Esophagus mucosa (tissue), 1 donor: ENCODE measurements at regions not wholly inside any gene's neighbourhood (a gene's known extent, or its start where the extent isn't known, plus 50 kb on each side); places are given as distances from the start of the nearest gene placed in this dataset.

Experiments
- ATAC-seq: fragments of 200-7000 bp; cut with Tn5 transposase; one replicate; pipeline ENCODE4 v1.9.1; 2020
- donor health status: DM: yes; HTN: yes; CAD: no.

- no peak for ATAC-seq
Measured at GRCh38 chr2:6482256-6482655, 383.5 kb downstream of the CMPK2 start.

DNA sequence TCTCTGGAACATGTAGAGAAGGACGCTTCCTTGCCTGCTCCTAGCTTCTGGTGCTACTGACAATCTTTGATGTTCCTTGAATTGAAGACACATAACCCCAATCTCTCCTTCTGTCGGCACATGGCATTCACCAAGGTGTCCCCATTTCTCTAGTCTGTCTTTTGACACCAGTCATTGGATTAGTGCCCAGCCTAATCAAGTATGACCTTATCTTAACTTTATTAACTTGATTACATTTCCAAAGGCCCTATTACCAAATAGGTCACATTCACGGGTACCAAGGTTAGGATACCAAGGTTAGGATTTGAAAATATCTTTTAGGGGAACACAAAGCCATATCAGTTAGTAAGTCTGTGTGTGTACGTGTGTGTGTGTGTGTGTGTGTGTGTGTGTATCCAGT, 377.9 kb downstream of the CMPK2 start:
- ATAC-seq: no peak

DNA sequence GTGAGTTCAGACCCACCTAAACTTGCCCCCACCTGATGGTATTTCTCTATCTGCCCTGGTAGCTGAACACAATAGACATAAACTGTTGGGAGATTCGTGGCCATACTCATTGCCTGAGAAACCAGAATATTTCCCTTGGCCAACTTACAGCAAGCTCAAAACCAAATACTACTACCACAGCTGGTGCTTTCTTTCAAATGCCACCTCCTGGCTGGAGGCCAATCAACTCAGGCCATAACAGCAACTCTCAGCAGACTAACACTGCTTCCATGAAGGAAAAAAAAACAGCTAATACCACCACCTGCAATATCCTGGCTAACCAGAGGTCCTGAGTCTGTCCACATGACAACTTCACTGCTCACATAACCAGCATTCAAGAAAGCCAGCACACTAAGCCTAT, 373.1 kb downstream of the CMPK2 start:
- ATAC-seq: no peak

- no peak for ATAC-seq
Measured at GRCh38 chr2:6493266-6493665, 372.4 kb downstream of the CMPK2 start.

DNA sequence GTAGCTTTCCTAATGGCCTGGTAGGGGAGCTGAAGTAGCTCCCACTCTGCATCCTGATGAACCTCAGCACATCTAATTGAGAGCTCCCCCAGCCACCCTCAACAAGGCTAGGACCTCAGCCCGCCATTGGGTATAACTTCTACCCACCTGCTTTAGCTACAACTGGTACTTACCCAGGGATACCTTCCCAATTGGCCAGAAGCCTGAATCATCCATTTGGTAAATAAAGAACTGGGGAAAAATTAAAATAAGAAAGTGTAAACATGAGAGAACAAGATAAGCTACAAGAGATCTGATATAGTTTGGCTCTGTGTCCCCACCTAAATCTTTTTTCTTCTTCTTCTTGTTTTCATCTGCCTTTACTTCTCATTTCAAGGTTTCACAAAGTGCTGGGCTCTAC, 372.0 kb downstream of the CMPK2 start:
- no peak for ATAC-seq

DNA sequence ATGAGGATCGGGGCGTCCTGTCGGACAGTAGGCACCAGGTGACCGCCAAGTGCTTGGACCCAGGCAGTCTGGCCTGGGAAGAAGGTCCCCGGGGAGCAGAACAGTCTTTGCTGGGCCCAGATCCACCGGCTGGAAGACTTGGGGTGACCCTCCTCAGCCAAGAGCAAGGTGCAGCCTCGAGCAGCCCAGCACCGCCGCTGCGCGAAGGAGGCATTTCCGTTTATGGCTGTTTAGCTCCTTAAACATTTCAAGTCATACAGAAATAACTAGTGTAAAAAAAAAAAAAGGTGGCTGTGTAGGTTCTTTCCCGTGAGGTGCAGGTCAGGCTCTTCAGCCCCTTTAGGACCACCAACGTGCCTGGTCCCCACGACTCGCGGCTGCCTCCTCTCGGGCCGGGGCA, 370.2 kb downstream of the CMPK2 start:
- no peak for ATAC-seq

GRCh38 chr2:6496376-6496775, 369.3 kb downstream of the CMPK2 start:
- ATAC-seq: no peak

- no peak for ATAC-seq
Measured at GRCh38 chr2:6497048-6497447, 368.7 kb downstream of the CMPK2 start.

GRCh38 chr2:6498841-6499240, 366.9 kb downstream of the CMPK2 start:
- ATAC-seq: no peak

GRCh38 chr2:6499691-6500090, 366.0 kb downstream of the CMPK2 start:
- ATAC-seq: no peak

DNA sequence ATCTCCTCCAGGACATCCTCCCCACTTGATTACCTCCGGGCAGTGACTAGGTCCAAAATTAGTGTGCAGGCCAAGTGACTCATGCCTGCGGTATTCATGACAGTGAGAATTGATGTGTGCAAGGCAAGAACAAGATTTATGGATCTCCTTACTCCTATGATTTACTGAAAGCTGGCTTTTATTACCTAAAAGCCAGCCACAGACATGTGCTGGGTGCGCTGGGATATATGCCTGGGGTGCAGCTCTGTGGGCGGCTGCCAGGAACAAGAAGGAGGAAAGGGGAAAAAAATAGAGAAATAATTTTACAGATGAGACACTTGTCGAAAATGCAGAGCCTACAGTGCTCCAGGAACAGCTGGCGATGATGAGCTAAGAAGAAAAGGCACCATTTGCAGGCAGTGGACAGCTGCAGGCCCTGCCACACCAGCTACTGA, 359.3 kb downstream of the CMPK2 start:
- ATAC-seq: no peak

DNA sequence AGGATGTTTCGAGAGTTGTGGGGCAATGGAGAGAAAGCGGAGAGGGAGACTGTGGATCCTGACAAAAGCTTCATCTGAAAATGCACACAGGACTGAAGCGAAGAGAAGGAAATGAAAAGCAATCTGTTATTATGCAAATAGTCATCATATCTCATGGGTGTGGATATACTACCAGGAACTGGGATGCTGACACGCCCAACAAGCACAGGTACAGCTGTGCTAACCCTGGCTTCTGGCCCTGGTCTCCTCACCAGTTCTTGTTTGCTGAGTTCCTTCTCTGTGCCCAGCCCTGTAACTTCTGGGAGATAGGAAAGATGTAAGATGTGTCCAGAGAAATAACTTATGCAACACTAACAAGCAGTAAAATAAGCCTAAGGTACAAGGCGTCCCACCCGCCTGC, 358.8 kb downstream of the CMPK2 start:
- ATAC-seq: no peak

DNA sequence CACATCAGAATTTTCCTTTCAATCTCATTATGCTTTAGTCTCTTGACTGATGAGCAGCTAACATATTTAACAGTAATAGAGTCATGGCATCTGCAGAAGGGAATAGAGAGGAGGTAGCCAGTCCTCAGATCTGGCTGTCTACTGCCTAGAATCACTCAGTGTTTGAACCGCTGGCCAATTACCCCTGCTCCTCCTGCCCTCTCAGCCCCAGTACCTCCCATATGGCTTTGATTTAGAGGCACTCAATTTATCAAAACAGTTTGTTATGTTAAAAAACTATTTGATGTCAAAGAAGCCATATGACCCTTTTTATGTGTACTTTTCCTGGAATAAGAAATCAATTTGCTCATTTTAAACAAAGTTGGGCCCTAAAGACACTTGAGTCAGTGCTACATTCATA, 355.2 kb downstream of the CMPK2 start:
- no peak for ATAC-seq

DNA sequence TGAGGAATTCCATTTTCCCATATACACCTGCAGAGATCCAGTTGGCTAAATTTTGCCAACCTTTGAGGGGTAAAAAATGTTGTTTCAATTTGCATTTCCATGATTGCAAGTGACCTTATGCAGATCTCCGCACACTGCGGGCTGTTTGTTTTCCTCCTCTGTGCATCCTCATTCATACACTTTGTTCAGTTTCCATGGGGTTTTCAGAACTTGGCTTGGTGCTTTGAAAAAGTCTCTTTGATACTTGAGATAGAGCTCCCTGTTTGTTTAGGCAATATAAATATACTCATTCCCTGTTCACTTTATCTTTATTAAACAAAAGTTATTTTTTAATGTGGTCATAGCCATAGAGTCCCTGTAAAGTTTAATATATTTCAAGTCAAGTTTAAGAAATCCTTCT, 353.1 kb downstream of the CMPK2 start:
- ATAC-seq: no peak

- ATAC-seq: no peak
Measured at GRCh38 chr2:6516674-6517073, 349.0 kb downstream of the CMPK2 start.

- no peak for ATAC-seq
Measured at GRCh38 chr2:6518361-6518760, 347.3 kb downstream of the CMPK2 start.

- ATAC-seq: no peak
Measured at GRCh38 chr2:6523476-6523875, 342.2 kb downstream of the CMPK2 start.

GRCh38 chr2:6524691-6525474, 340.8 kb downstream of the CMPK2 start:
- no peak for ATAC-seq

GRCh38 chr2:6525475-6525964, 340.2 kb downstream of the CMPK2 start:
- ATAC-seq: no peak

DNA sequence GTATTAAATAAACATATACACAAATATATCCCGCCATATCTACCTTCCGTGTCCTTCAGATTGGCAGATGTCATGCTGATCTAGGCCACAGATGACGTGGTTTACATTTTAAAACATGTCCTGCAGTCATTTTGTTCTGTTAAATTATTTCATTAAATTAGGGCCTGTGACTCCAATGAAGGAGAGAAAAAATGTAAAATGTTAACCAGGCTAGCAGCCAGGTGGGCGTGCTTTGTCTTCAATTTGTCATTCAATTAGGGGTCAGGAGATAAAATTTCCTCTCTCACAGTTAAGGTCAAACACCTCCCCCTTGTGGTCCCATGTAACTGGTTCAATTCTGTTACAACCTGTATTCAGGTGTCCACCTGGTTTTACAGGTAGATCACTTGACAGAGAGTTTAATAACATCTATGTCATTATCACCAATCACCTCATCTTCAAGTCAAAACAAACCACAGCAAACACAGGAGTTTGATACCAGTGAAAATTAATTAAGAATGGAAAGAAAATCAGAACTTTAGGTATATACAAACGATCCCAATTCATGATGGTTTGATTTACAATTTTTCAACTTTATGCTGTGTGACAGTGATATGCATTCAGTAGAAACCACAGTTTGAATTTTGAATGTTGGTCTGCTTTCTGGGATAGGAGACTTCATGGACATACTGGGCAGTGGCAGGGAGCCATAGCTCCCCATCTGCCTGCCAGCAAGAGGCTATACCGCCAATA, 339.4 kb downstream of the CMPK2 start:
- no peak for ATAC-seq

DNA sequence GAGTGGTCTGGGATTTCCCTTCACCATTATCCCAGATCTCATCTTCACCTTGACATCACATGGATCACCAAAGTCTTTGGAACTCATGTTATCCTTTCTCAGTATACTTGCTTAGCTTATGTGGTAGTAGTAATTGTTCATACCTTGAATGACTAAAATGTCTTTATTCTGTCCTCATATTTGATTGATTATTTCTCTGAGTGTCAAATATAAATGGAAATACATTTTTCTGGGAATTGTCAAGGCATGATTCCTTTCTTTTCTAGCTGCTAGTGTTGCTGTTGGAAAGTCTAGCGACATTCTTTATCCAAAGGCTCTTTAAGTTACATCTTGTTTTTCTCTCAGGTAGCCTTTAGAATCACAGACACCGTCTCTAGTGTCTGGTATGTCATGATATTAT, 334.4 kb downstream of the CMPK2 start:
- ATAC-seq: no peak

GRCh38 chr2:6535572-6535971, 330.1 kb downstream of the CMPK2 start:
- ATAC-seq: no peak

DNA sequence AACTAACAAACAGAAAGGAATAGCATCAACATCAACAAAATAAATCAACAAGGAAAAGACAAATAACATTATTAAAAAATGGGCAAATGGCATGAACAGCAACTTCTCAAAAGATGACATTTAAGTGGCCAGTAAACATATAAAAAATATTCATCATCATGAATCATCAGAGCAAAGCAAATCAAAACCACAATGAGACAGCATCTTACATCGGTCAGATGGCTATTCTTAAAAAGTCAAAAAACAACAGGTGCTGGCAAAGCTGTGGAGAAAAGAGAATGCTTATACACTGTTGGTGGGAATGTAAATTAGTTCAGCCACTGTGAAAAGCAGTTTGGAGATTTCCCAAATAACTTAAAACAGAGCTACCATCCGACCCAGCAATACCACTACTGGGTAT, 327.1 kb downstream of the CMPK2 start:
- ATAC-seq: no peak

- no peak for ATAC-seq
Measured at GRCh38 chr2:6545336-6545735, 320.4 kb downstream of the CMPK2 start.
